IMR-90 (cell line): ENCODE measurements at regions not wholly inside any gene's neighbourhood (a gene's known extent, or its start where the extent isn't known, plus 50 kb on each side); places are given as distances from the start of the nearest gene placed in this dataset.

Source experiments
- ATAC-seq: fragments of 200-7000 bp; cut with Tn5 transposase; 2 replicates; pipeline ENCODE4 v1.9.1; 2020; ENCODE audit warnings: low read depth, mild to moderate bottlenecking, moderate library complexity
- BruUV-seq: library from RNA; stranded (reverse); fragments of 400-500 nt; replicated peaks from 2 replicates; lab custom pipeline; 2021; lab: Mats Ljungman, UMichigan
- CTCF ChIA-PET: fragments of 300-600 bp; formaldehyde crosslinking; extraction: SDS; loops from one replicate; lab custom pipeline; 2021; ENCODE audit warnings: antibody characterized with exemption; lab: Yijun Ruan, JAX
- POLR2A ChIA-PET: fragments of 300-600 bp; sonication (Branson Sonifier 250); formaldehyde crosslinking; loops from one replicate; lab custom pipeline; 2022; ENCODE audit warnings: antibody characterized with exemption; ENCODE audit not compliant: unreplicated experiment; lab: Charles Lee
- DNase-seq: peaks from one replicate; pipeline ENCODE4 v3.0.0; 2013
- H2AFZ ChIP-seq: replicated peaks from 2 replicates; pipeline ENCODE3; 2013; ENCODE audit warnings: low read length, mild to moderate bottlenecking; ENCODE audit not compliant: poor library complexity
- H2AK5ac ChIP-seq: 2 replicates; pipeline ENCODE4 v1.6.1; 2013; ENCODE audit warnings: low read depth, low read length, inconsistent platforms
- H2AK9ac ChIP-seq: replicated peaks from 2 replicates; pipeline ENCODE3; 2013; ENCODE audit warnings: mild to moderate bottlenecking, low read depth, low read length, moderate library complexity; ENCODE audit not compliant: poor library complexity
- H2BK120ac ChIP-seq: 2 replicates; pipeline ENCODE4 v1.6.1; 2013; ENCODE audit warnings: low read depth, low read length, inconsistent platforms
- H2BK15ac ChIP-seq: 3 replicates; pipeline ENCODE4 v1.6.1; 2013; ENCODE audit warnings: low read depth, low read length, inconsistent platforms
- H2BK20ac ChIP-seq: 2 replicates; pipeline ENCODE4 v1.6.1; 2013; ENCODE audit warnings: low read depth, mild to moderate bottlenecking, inconsistent platforms, low read length, moderate library complexity
- H2BK5ac ChIP-seq: 2 replicates; pipeline ENCODE4 v1.6.1; 2013; ENCODE audit warnings: mild to moderate bottlenecking, low read depth, low read length, inconsistent platforms; ENCODE audit not compliant: poor library complexity, severe bottlenecking
- H3K14ac ChIP-seq: replicated peaks from 2 replicates; pipeline ENCODE4 v1.6.1; 2013; ENCODE audit warnings: low read depth, low read length, inconsistent platforms
- H3K18ac ChIP-seq: 2 replicates; pipeline ENCODE4 v1.6.1; 2013; ENCODE audit warnings: low read depth, low read length, control low read depth
- H3K23ac ChIP-seq: 2 replicates; pipeline ENCODE4 v1.6.1; 2013; ENCODE audit warnings: low read depth, low read length, inconsistent platforms
- H3K27ac ChIP-seq: 2 replicates; pipeline ENCODE4 v1.5.1; 2013; ENCODE audit warnings: mild to moderate bottlenecking, control low read depth, low read length; ENCODE audit not compliant: insufficient read depth
- H3K27me3 ChIP-seq: 2 replicates; pipeline ENCODE4 v1.6.1; 2013; ENCODE audit warnings: low read length; ENCODE audit not compliant: control insufficient read depth, insufficient read depth
- H3K36me3 ChIP-seq: 2 replicates; pipeline ENCODE4 v1.6.1; 2013; ENCODE audit warnings: low read length, mixed read lengths; ENCODE audit not compliant: control insufficient read depth, insufficient read depth
- H3K4ac ChIP-seq: 2 replicates; pipeline ENCODE4 v1.6.1; 2013; ENCODE audit warnings: low read depth, low read length, inconsistent platforms
- H3K4me1 ChIP-seq: 2 replicates; pipeline ENCODE4 v1.6.1; 2013; ENCODE audit warnings: low read length, mixed read lengths; ENCODE audit not compliant: control insufficient read depth, insufficient read depth
- H3K4me2 ChIP-seq: 2 replicates; pipeline ENCODE4 v1.6.1; 2013; ENCODE audit warnings: low read depth, mild to moderate bottlenecking, control low read depth, low read length, moderate library complexity
- H3K4me3 ChIP-seq: 2 replicates; pipeline ENCODE4 v1.5.1; 2013; ENCODE audit warnings: low read depth, mild to moderate bottlenecking, control low read depth, low read length, moderate library complexity; ENCODE audit not compliant: insufficient read depth
- H3K56ac ChIP-seq: 2 replicates; pipeline ENCODE4 v1.6.1; 2013; ENCODE audit warnings: low read length, inconsistent platforms; ENCODE audit not compliant: insufficient read depth; ENCODE audit errors: extremely low read depth
- H3K79me1 ChIP-seq, 2 experiments: 2 replicates each; pipeline ENCODE4 v1.6.1; 2013; ENCODE audit warnings: low read length in 2 of 2, inconsistent platforms in 1 of 2, low read depth in 1 of 2
- H3K9ac ChIP-seq: 2 replicates; pipeline ENCODE4 v1.6.1; 2013; ENCODE audit warnings: low read depth, low read length, control low read depth
- H3K9me1 ChIP-seq: 2 replicates; pipeline ENCODE4 v1.6.1; 2013; ENCODE audit warnings: low read length, inconsistent platforms; ENCODE audit not compliant: insufficient read depth
- H3K9me3 ChIP-seq: 2 replicates; pipeline ENCODE4 v1.6.1; 2013; ENCODE audit warnings: low read length; ENCODE audit not compliant: control insufficient read depth, insufficient read depth
- H4K20me1 ChIP-seq: 2 replicates; pipeline ENCODE4 v1.6.1; 2013; ENCODE audit warnings: low read length, inconsistent platforms; ENCODE audit not compliant: insufficient read depth
- H4K5ac ChIP-seq: 2 replicates; pipeline ENCODE4 v1.6.1; 2013; ENCODE audit warnings: mild to moderate bottlenecking, low read depth, low read length, control low read depth
- H4K8ac ChIP-seq, 2 experiments: 2 replicates each; pipeline ENCODE4 v1.6.1; 2013; ENCODE audit warnings: low read depth in 2 of 2, low read length in 2 of 2, control low read depth in 1 of 2, inconsistent platforms in 1 of 2
- H4K91ac ChIP-seq: 2 replicates; pipeline ENCODE4 v1.6.1; 2013; ENCODE audit warnings: low read depth, low read length, inconsistent platforms; ENCODE audit not compliant: insufficient read depth
- BHLHE40 ChIP-seq: fragments of 150-350 bp; IDR thresholded peaks from 2 replicates; pipeline ENCODE4 v1.6.1; 2016; ENCODE audit warnings: mild to moderate bottlenecking, low read depth, low read length
- CEBPB ChIP-seq: IDR thresholded peaks from 2 replicates; pipeline ENCODE4 v1.6.1; 2012; ENCODE audit warnings: low read depth, low read length, improper control_type of control experiment
- CHD1 ChIP-seq: IDR thresholded peaks from 2 replicates; pipeline ENCODE4 v1.6.1; 2012; ENCODE audit warnings: low read depth, low read length, improper control_type of control experiment
- FOS ChIP-seq: fragments of 150-350 bp; IDR thresholded peaks from 2 replicates; pipeline ENCODE4 v1.6.1; 2016; ENCODE audit warnings: low read depth, low read length
- MXI1 ChIP-seq: IDR thresholded peaks from 2 replicates; pipeline ENCODE4 v1.6.1; 2012; ENCODE audit warnings: low read depth, mild to moderate bottlenecking, low read length, moderate library complexity, borderline replicate concordance
- NFE2L2 ChIP-seq: fragments of 150-350 bp; IDR thresholded peaks from 2 replicates; pipeline ENCODE4 v1.6.1; 2016; ENCODE audit warnings: low read depth, mild to moderate bottlenecking, low read length
- POLR2A ChIP-seq: IDR thresholded peaks from 2 replicates; pipeline ENCODE4 v1.6.1; 2012; ENCODE audit warnings: mild to moderate bottlenecking, low read depth, low read length
- RAD21 ChIP-seq: IDR thresholded peaks from 2 replicates; pipeline ENCODE4 v1.6.1; 2012; ENCODE audit warnings: low read length, improper control_type of control experiment
- RCOR1 ChIP-seq: IDR thresholded peaks from 2 replicates; pipeline ENCODE4 v1.6.1; 2012; ENCODE audit warnings: mild to moderate bottlenecking, low read length, improper control_type of control experiment; ENCODE audit not compliant: insufficient replicate concordance
- RFX5 ChIP-seq: IDR thresholded peaks from 2 replicates; pipeline ENCODE4 v1.8.0; 2012; ENCODE audit warnings: low read depth, mild to moderate bottlenecking, low read length, moderate library complexity
- SMC3 ChIP-seq: fragments of 150-350 bp; IDR thresholded peaks from 2 replicates; pipeline ENCODE4 v1.6.1; 2016; ENCODE audit warnings: low read depth, mild to moderate bottlenecking, antibody characterized with exemption, low read length, moderate library complexity
- WGBS, 2 experiments: methylation state at CpG; one replicate each; pipeline versions ENCODE4 v1.1.5 to v1.1.7; 2013; ENCODE audit warnings: missing lambda C conversion rate in 2 of 2; ENCODE audit not compliant: insufficient read length in 1 of 2; ENCODE audit errors: extremely low coverage in 2 of 2; 5-methylcytosine and 5-hydroxymethylcytosine counted together
- dilution Hi-C: fragments of 300-500 bp; cut with HindIII; formaldehyde crosslinking; loops from one replicate; pipeline ENCODE4 v1.14.3; 2018; ENCODE audit warnings: low sequenced_read_pairs; ENCODE audit not compliant: unreplicated experiment
- in situ Hi-C: fragments of 300-500 bp; cut with MboI; formaldehyde crosslinking; loops from 3 replicates; pipeline ENCODE4 v1.14.3; 2019; ENCODE audit warnings: low sequenced_read_pairs, inconsistent platforms, mixed read lengths
- intact Hi-C: fragments of 100-400 bp; cut with micrococcal nuclease; formaldehyde crosslinking; loops from 2 replicates; pipeline ENCODE4 v1.10.0; 2022
- TF ChIP-seq, protein P1 (sequence below): fragments of 150-350 bp; IDR thresholded peaks from 2 replicates; pipeline ENCODE4 v1.6.1; 2016; ENCODE audit warnings: low read depth, mild to moderate bottlenecking, low read length, moderate library complexity, borderline replicate concordance
- TF ChIP-seq, protein P2 (sequence below): conservative IDR thresholded peaks from 2 replicates; pipeline ENCODE4 v1.5.1; 2012; ENCODE audit warnings: mild to moderate bottlenecking, low read depth, low read length, improper control_type of control experiment

DNA sequence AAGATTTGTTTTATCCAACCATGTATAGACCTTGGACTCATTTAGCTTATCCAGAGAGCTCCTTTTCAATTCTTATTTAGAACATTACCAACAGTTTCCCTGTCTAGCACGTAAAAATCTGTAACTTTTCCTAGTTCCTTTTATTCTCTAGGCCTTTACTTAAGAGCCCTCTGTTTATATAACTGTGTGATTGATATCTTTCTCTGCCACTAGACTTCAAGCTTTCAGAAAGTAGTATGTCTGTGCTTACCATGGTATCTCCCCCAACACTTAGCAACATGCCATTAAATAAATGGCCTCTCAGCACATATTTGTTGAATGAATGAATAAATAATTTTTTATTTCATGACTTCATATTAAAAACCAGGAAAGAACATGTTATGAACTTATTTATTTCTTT lies 209.4 kb downstream of the PTPRC start:
- no peak overlapping the region for H3K23ac ChIP-seq
- H4K5ac ChIP-seq, result no peak overlapping the region
- POLR2A ChIA-PET, result no interaction called here
- H3K79me1 ChIP-seq, result peaks cover 3 to 21% of the 10 kb centered on the region in 2 experiments; a peak in 3 of 4 replicates
- peak overlapping the region; percentile 30 for H2BK5ac ChIP-seq
- H4K91ac ChIP-seq, result no peak overlapping the region
- no peaks in the 10 kb centered on the region for H3K9me3 ChIP-seq
- no peak overlapping the region for H3K27ac ChIP-seq
- no peak overlapping the region for H2AFZ ChIP-seq
- intact Hi-C loops, result no loop called here
- WGBS, 2 experiments, result no CpG with 5 or more reads among the region's 1 CpG
- no peak overlapping the region for H4K8ac ChIP-seq
- no peak overlapping the region for H3K14ac ChIP-seq
- peaks cover 18% of the 10 kb centered on the region for H3K36me3 ChIP-seq
- H2AK9ac ChIP-seq, result no peak overlapping the region
- H3K27me3 ChIP-seq, result no peaks in the 10 kb centered on the region
- CTCF ChIA-PET, result no interaction called here
- H3K4ac ChIP-seq, result no peak overlapping the region
- no peak overlapping the region for H3K9ac ChIP-seq
- TF ChIP-seq SMC3 (no peak), NFE2L2 (no peak), RAD21 (no peak), FOS (no peak), CEBPB (no peak), CHD1 (no peak), POLR2A (no peak), RCOR1 (no peak), BHLHE40 (no peak), RFX5 (no peak), MXI1 (no peak)
- TF ChIP-seq, protein P1, sequence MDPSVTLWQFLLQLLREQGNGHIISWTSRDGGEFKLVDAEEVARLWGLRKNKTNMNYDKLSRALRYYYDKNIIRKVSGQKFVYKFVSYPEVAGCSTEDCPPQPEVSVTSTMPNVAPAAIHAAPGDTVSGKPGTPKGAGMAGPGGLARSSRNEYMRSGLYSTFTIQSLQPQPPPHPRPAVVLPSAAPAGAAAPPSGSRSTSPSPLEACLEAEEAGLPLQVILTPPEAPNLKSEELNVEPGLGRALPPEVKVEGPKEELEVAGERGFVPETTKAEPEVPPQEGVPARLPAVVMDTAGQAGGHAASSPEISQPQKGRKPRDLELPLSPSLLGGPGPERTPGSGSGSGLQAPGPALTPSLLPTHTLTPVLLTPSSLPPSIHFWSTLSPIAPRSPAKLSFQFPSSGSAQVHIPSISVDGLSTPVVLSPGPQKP, result no peak
- TF ChIP-seq, protein P2, sequence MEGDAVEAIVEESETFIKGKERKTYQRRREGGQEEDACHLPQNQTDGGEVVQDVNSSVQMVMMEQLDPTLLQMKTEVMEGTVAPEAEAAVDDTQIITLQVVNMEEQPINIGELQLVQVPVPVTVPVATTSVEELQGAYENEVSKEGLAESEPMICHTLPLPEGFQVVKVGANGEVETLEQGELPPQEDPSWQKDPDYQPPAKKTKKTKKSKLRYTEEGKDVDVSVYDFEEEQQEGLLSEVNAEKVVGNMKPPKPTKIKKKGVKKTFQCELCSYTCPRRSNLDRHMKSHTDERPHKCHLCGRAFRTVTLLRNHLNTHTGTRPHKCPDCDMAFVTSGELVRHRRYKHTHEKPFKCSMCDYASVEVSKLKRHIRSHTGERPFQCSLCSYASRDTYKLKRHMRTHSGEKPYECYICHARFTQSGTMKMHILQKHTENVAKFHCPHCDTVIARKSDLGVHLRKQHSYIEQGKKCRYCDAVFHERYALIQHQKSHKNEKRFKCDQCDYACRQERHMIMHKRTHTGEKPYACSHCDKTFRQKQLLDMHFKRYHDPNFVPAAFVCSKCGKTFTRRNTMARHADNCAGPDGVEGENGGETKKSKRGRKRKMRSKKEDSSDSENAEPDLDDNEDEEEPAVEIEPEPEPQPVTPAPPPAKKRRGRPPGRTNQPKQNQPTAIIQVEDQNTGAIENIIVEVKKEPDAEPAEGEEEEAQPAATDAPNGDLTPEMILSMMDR, result no peak
- H2AK5ac ChIP-seq, result no peak overlapping the region
- H3K9me1 ChIP-seq, result peaks cover 3% of the 10 kb centered on the region; the same call in 1 of the 2 replicates
- no peak overlapping the region for H3K56ac ChIP-seq
- dilution Hi-C loops, result no loop called here
- no peak overlapping the region for H3K4me3 ChIP-seq
- in situ Hi-C loops, result no loop called here
- no peak overlapping the region for H2BK15ac ChIP-seq
- BruUV-seq, result no TSS peak
- H2BK20ac ChIP-seq, result no peak overlapping the region
- no peaks in the 10 kb centered on the region; the same call in 1 of the 2 replicates for H3K4me1 ChIP-seq
- H4K20me1 ChIP-seq, result no peaks in the 10 kb centered on the region
- no peak overlapping the region for H3K18ac ChIP-seq
- ATAC-seq (no peak; the same call in 1 of the 2 replicates), DNase-seq (peak; percentile 10)
- H2BK120ac ChIP-seq, result no peak overlapping the region
- H3K4me2 ChIP-seq, result no peak overlapping the region
